ENCODE measurements at regions not wholly inside any gene's neighbourhood (a gene's known extent, or its start where the extent isn't known, plus 50 kb on each side); places are given as distances from the start of the nearest gene placed in this dataset.

DNA sequence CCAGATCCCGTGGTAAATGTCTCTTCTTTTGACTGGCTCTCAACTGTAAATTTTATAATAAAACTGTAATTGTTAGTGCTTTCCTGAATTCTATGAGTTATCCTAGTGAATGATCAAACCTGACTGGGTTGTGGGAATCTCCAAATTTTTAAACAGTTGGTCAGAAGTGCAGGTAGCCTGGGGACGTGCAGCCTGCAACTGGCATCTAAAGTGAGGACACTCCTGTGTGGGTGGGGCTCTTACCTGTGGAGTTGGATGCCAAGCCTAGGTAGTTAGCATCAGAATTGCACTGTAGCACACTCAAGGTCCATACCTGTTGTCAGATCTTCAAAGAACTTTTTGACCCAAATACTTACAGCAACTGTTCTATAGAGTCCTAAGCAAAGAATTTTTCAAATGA is 207.1 kb upstream of the NBEA start:
- TF ChIP-seq JUN (IDR thresholded peaks at IDR 0.05; ENCODE audit: borderline replicate concordance, insufficient read depth, insufficient read length, low read depth) (no peak), POLR2AphosphoS5 (IDR thresholded peaks at IDR 0.05; ENCODE audit: insufficient read depth, low read depth, low read length) (no peak), POLR2A (IDR thresholded peaks at IDR 0.05; ENCODE audit: low read depth, low read length) (no peak), EZH2 (IDR thresholded peaks at IDR 0.05; ENCODE audit: borderline replicate concordance, low read depth, low read length, severe bottlenecking) (no peak), GATA2 (IDR thresholded peaks at IDR 0.05; ENCODE audit: insufficient read depth, insufficient read length, low read depth, low read length) (no peak), FOS (IDR thresholded peaks at IDR 0.05; ENCODE audit: borderline replicate concordance, insufficient read depth, low read length) (no peak), MYC (IDR thresholded peaks at IDR 0.05; ENCODE audit: low read depth, low read length) (no peak)
- TF ChIP-seq, protein P1, sequence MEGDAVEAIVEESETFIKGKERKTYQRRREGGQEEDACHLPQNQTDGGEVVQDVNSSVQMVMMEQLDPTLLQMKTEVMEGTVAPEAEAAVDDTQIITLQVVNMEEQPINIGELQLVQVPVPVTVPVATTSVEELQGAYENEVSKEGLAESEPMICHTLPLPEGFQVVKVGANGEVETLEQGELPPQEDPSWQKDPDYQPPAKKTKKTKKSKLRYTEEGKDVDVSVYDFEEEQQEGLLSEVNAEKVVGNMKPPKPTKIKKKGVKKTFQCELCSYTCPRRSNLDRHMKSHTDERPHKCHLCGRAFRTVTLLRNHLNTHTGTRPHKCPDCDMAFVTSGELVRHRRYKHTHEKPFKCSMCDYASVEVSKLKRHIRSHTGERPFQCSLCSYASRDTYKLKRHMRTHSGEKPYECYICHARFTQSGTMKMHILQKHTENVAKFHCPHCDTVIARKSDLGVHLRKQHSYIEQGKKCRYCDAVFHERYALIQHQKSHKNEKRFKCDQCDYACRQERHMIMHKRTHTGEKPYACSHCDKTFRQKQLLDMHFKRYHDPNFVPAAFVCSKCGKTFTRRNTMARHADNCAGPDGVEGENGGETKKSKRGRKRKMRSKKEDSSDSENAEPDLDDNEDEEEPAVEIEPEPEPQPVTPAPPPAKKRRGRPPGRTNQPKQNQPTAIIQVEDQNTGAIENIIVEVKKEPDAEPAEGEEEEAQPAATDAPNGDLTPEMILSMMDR (IDR thresholded peaks at IDR 0.05; ENCODE audit: extremely low read depth in 1 of 2, insufficient read depth in 1 of 2, low read depth in 1 of 2, low read length in 2 of 2): no peak
- TF ChIP-seq, protein P2, sequence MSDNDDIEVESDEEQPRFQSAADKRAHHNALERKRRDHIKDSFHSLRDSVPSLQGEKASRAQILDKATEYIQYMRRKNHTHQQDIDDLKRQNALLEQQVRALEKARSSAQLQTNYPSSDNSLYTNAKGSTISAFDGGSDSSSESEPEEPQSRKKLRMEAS (IDR thresholded peaks at IDR 0.05; ENCODE audit: insufficient read depth, insufficient read length): no peak
- DNase-seq (ENCODE audit: low read depth, low spot score): no peak
- dilution Hi-C loops (cut with MboI; ENCODE audit: extremely low pct_ligation_motif_present, low sequenced_read_pairs) (no loop called here), intact Hi-C loops (cut with micrococcal nuclease) (no loop called here)
- FAIRE-seq: no peak
- ChIA-PET CTCF (interaction anchor here (1.0 to 1.4 kb wide), 2 partner anchors 10 to 12 kb away, joined by 3 to 4 read pairs; no protein-coding TSS in a partner anchor), POLR2A (no interaction called here)
- H3K9ac ChIP-seq (replicated peaks; ENCODE audit: extremely low read depth, insufficient read depth, low read length): no peak overlapping the region
- no peak overlapping the region for H3K27ac ChIP-seq (ENCODE audit: insufficient read depth, low read depth, low read length)
- H3K4me3 ChIP-seq (replicated peaks in 1 of 3; ENCODE audit: insufficient read depth in 1 of 3, low read depth in 1 of 3, low read length in 3 of 3): no peak overlapping the region
- no peaks in the 10 kb centered on the region for H3K27me3 ChIP-seq (ENCODE audit: control insufficient read depth in 2 of 2, insufficient read depth in 2 of 2, low read length in 2 of 2)
- H3K4me2 ChIP-seq (ENCODE audit: insufficient read depth, low read length): no peak overlapping the region
- no TSS peak for BruUV-seq (replicated peaks)
- H2AFZ ChIP-seq (ENCODE audit: low read depth, low read length): no peak overlapping the region
- H3K4me1 ChIP-seq (ENCODE audit: control insufficient read depth, extremely low read depth, insufficient read depth, low read length): no peaks in the 10 kb centered on the region
- no peaks in the 10 kb centered on the region for H3K79me2 ChIP-seq (ENCODE audit: control insufficient read depth, insufficient read depth, low read length)
- H3K9me3 ChIP-seq (replicated peaks; ENCODE audit: control insufficient read depth, insufficient read depth, low read length): no peaks in the 10 kb centered on the region
- no peaks in the 10 kb centered on the region for H3K9me1 ChIP-seq (replicated peaks; ENCODE audit: control insufficient read depth, extremely low read depth, insufficient read depth, low read length)
- no peaks in the 10 kb centered on the region for H4K20me1 ChIP-seq (replicated peaks; ENCODE audit: control insufficient read depth, extremely low read depth, insufficient read depth, low read length)
- H3K36me3 ChIP-seq (ENCODE audit: control insufficient read depth in 2 of 2, extremely low read depth in 1 of 2, insufficient read depth in 2 of 2, low read length in 2 of 2): no peaks in the 10 kb centered on the region
